ENCODE measurements at regions not wholly inside any gene's neighbourhood (a gene's known extent, or its start where the extent isn't known, plus 50 kb on each side); places are given as distances from the start of the nearest gene placed in this dataset.

DNA sequence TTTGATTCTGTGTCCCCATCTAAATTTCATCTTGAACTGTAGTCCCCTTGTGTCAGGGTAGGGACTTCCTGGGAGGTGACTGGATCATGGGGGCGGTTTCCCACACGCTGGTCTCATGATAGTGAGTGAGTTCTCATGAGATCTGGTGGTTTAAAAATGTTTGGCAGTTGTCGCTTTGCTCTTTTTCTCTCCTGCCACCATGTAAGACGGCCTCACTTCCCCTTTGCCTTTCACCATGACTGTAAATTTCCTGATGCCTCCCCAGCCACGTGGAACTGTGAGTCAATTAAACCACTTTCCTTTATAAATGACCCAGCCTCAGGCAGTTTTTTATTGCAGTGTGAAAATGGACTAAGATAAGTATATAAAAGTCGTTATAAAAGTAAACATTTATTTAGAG, 80.5 kb upstream of the SGK1 start:
- no peak for DNase-seq
- no peaks in the 10 kb centered on the region for H3F3A ChIP-seq (ENCODE audit: insufficient read depth, low read length)
- H3K4me2 ChIP-seq (ENCODE audit: low read depth, low read length), result no peak overlapping the region
- H4K20me1 ChIP-seq (ENCODE audit: insufficient read depth, low read length), result no peaks in the 10 kb centered on the region
- TF ChIP-seq CTCF (IDR thresholded peaks at IDR 0.05; ENCODE audit: low read length) (no peak), EZH2phosphoT487 (IDR thresholded peaks at IDR 0.05; ENCODE audit: low read length) (no peak), EZH2 (optimal IDR thresholded peaks at IDR 0.05; ENCODE audit: low read depth, low read length) (no peak)
- H3K9me2 ChIP-seq (replicated peaks; ENCODE audit: insufficient read depth, low read length), result no peaks in the 10 kb centered on the region
- peaks cover 8% of the 10 kb centered on the region for H3K4me1 ChIP-seq (ENCODE audit: low read length)
- no peak overlapping the region for H3K4me3 ChIP-seq (ENCODE audit: low read length)
- H3K9ac ChIP-seq (ENCODE audit: low read length), result no peak overlapping the region
- H3K27ac ChIP-seq (ENCODE audit: low read length), result no peak overlapping the region
- no peaks in the 10 kb centered on the region for H3K27me3 ChIP-seq (replicated peaks; ENCODE audit: insufficient read depth, low read length)
- H3K9me3 ChIP-seq (replicated peaks; ENCODE audit: insufficient read depth, low read length), result no peaks in the 10 kb centered on the region
- no peaks in the 10 kb centered on the region for H3K79me2 ChIP-seq (ENCODE audit: low read length)
- no peaks in the 10 kb centered on the region for H3K36me3 ChIP-seq (replicated peaks; ENCODE audit: insufficient read depth, low read length)
- no peak overlapping the region for H2AFZ ChIP-seq (ENCODE audit: low read length)

- Histone ChIP-seq H3K4me1 (ENCODE audit: low read length) (peaks cover 4% of the 10 kb centered on the region), H3K9me2 (replicated peaks; ENCODE audit: insufficient read depth, low read length) (no peaks in the 10 kb centered on the region), H3K9ac (ENCODE audit: low read length) (no peak overlapping the region), H3K9me3 (replicated peaks; ENCODE audit: insufficient read depth, low read length) (no peaks in the 10 kb centered on the region), H3F3A (ENCODE audit: insufficient read depth, low read length) (no peaks in the 10 kb centered on the region), H3K27ac (ENCODE audit: low read length) (no peak overlapping the region), H3K4me2 (ENCODE audit: low read depth, low read length) (no peak overlapping the region), H3K27me3 (replicated peaks; ENCODE audit: insufficient read depth, low read length) (no peaks in the 10 kb centered on the region), H3K79me2 (ENCODE audit: low read length) (no peaks in the 10 kb centered on the region), H3K36me3 (replicated peaks; ENCODE audit: insufficient read depth, low read length) (no peaks in the 10 kb centered on the region), H4K20me1 (ENCODE audit: insufficient read depth, low read length) (no peaks in the 10 kb centered on the region), H3K4me3 (ENCODE audit: low read length) (no peak overlapping the region), H2AFZ (ENCODE audit: low read length) (no peak overlapping the region)
- no peak for DNase-seq
- no peak for TF ChIP-seq EZH2phosphoT487 (IDR thresholded peaks at IDR 0.05; ENCODE audit: low read length)
- no peak for TF ChIP-seq EZH2 (optimal IDR thresholded peaks at IDR 0.05; ENCODE audit: low read depth, low read length)
- no peak for TF ChIP-seq CTCF (IDR thresholded peaks at IDR 0.05; ENCODE audit: low read length)
Observed at GRCh38 chr6:134397676-134398075, 79.8 kb upstream of the SGK1 start.

DNA sequence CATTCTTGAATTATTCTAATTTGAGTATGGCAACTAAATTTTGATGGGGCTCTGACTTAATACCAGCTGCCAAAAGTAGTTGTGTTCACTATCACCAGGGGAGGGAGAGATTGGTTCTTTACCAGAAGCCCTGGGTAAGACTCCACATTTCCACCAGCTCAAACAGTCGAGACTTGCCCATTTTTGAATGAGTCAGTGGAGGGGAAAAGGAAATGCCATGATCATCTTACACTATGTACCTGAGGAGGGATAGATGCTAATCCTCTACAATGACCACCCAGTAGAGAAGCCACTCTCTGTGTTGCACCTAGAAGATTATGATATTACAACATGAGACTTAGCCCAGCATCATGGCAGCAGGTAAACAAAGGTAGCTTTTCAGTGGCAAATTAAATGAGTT, 77.0 kb upstream of the SGK1 start:
- H3K9me3 ChIP-seq (replicated peaks; ENCODE audit: insufficient read depth, low read length), result no peaks in the 10 kb centered on the region
- H3K4me1 ChIP-seq (ENCODE audit: low read length), result no peaks in the 10 kb centered on the region
- H3F3A ChIP-seq (ENCODE audit: insufficient read depth, low read length), result no peaks in the 10 kb centered on the region
- H3K9me2 ChIP-seq (replicated peaks; ENCODE audit: insufficient read depth, low read length), result no peaks in the 10 kb centered on the region
- H3K4me2 ChIP-seq (ENCODE audit: low read depth, low read length), result no peak overlapping the region
- H3K36me3 ChIP-seq (replicated peaks; ENCODE audit: insufficient read depth, low read length), result no peaks in the 10 kb centered on the region
- DNase-seq, result no peak
- H3K9ac ChIP-seq (ENCODE audit: low read length), result no peak overlapping the region
- no peaks in the 10 kb centered on the region for H4K20me1 ChIP-seq (ENCODE audit: insufficient read depth, low read length)
- H2AFZ ChIP-seq (ENCODE audit: low read length), result no peak overlapping the region
- no peaks in the 10 kb centered on the region for H3K79me2 ChIP-seq (ENCODE audit: low read length)
- H3K4me3 ChIP-seq (ENCODE audit: low read length), result no peak overlapping the region
- TF ChIP-seq CTCF (IDR thresholded peaks at IDR 0.05; ENCODE audit: low read length), result no peak
- no peak for TF ChIP-seq EZH2phosphoT487 (IDR thresholded peaks at IDR 0.05; ENCODE audit: low read length)
- H3K27ac ChIP-seq (ENCODE audit: low read length), result no peak overlapping the region
- no peaks in the 10 kb centered on the region for H3K27me3 ChIP-seq (replicated peaks; ENCODE audit: insufficient read depth, low read length)
